ENCODE measurements at regions not wholly inside any gene's neighbourhood (a gene's known extent, or its start where the extent isn't known, plus 50 kb on each side); places are given as distances from the start of the nearest gene placed in this dataset.
"Not testable (repeated sequence)": the region's sequence is repeated elsewhere in the genome, so short reads cannot be mapped to it uniquely, and the experiment has no call there.

- H4K20me1 ChIP-seq (ENCODE audit: insufficient read depth, low read length, poor library complexity, severe bottlenecking), result no peaks in the 10 kb centered on the region
- H3K36me3 ChIP-seq (ENCODE audit: insufficient read depth, low read length), result no peaks in the 10 kb centered on the region
- H3K4me3 ChIP-seq (ENCODE audit: low read length, poor library complexity, severe bottlenecking), result no peak overlapping the region
These were observed 547.1 kb downstream of the RAB38 start for GRCh38 chr11:87628026-87628580.

GRCh38 chr11:87623531-87624365, 551.5 kb downstream of the RAB38 start:
- H3K36me3 ChIP-seq (ENCODE audit: insufficient read depth, low read length); H3K4me2 ChIP-seq (ENCODE audit: low read depth, low read length, poor library complexity, severe bottlenecking); H2AFZ ChIP-seq (ENCODE audit: low read length); H3K9me3 ChIP-seq (ENCODE audit: insufficient read depth, low read depth, low read length); H3K4me3 ChIP-seq (ENCODE audit: low read length, poor library complexity, severe bottlenecking); H3K27me3 ChIP-seq (ENCODE audit: insufficient read depth, low read length, poor library complexity, severe bottlenecking); H3K4me1 ChIP-seq (ENCODE audit: insufficient read depth, low read length, poor library complexity, severe bottlenecking); H3K9ac ChIP-seq (ENCODE audit: low read depth, low read length, poor library complexity, severe bottlenecking); H4K20me1 ChIP-seq (ENCODE audit: insufficient read depth, low read length, poor library complexity, severe bottlenecking); H3K79me2 ChIP-seq (ENCODE audit: insufficient read depth, low read length); H3F3A ChIP-seq (ENCODE audit: low read depth); H3K9me2 ChIP-seq (replicated peaks; ENCODE audit: low read depth, low read length): not testable (repeated sequence)

More at GRCh38 chr11:87628026-87628580, 547.1 kb downstream of the RAB38 start:
- H3K27me3 ChIP-seq (ENCODE audit: insufficient read depth, low read length, poor library complexity, severe bottlenecking), result no peaks in the 10 kb centered on the region
- no peak overlapping the region for H3K9ac ChIP-seq (ENCODE audit: low read depth, low read length, poor library complexity, severe bottlenecking)
- no peaks in the 10 kb centered on the region for H3K4me1 ChIP-seq (ENCODE audit: insufficient read depth, low read length, poor library complexity, severe bottlenecking)
- H3K79me2 ChIP-seq (ENCODE audit: insufficient read depth, low read length), result no peaks in the 10 kb centered on the region
- no peaks in the 10 kb centered on the region for H3K9me2 ChIP-seq (replicated peaks; ENCODE audit: low read depth, low read length)
- no peak overlapping the region for H2AFZ ChIP-seq (ENCODE audit: low read length)
- TF ChIP-seq EZH2phosphoT487 (IDR thresholded peaks at IDR 0.05; ENCODE audit: borderline replicate concordance), result no peak
- TF ChIP-seq CTCF (conservative IDR thresholded peaks at IDR 0.05; ENCODE audit: low read length), result no peak
- H3K4me2 ChIP-seq (ENCODE audit: low read depth, low read length, poor library complexity, severe bottlenecking), result no peak overlapping the region
- no peaks in the 10 kb centered on the region for H3F3A ChIP-seq (ENCODE audit: low read depth)
- H3K9me3 ChIP-seq (ENCODE audit: insufficient read depth, low read depth, low read length), result no peaks in the 10 kb centered on the region

GRCh38 chr11:87616511-87616910, 558.7 kb downstream of the RAB38 start:
- no peak overlapping the region for H3K4me3 ChIP-seq (ENCODE audit: low read length, poor library complexity, severe bottlenecking)
- no peaks in the 10 kb centered on the region for H4K20me1 ChIP-seq (ENCODE audit: insufficient read depth, low read length, poor library complexity, severe bottlenecking)
- H3K4me1 ChIP-seq (ENCODE audit: insufficient read depth, low read length, poor library complexity, severe bottlenecking), result no peaks in the 10 kb centered on the region
- H3K27me3 ChIP-seq (ENCODE audit: insufficient read depth, low read length, poor library complexity, severe bottlenecking), result no peaks in the 10 kb centered on the region
- H3K36me3 ChIP-seq (ENCODE audit: insufficient read depth, low read length), result no peaks in the 10 kb centered on the region
- no peak overlapping the region for H2AFZ ChIP-seq (ENCODE audit: low read length)
- H3F3A ChIP-seq (ENCODE audit: low read depth), result no peaks in the 10 kb centered on the region
- TF ChIP-seq CTCF (conservative IDR thresholded peaks at IDR 0.05; ENCODE audit: low read length) (no peak), EZH2phosphoT487 (IDR thresholded peaks at IDR 0.05; ENCODE audit: borderline replicate concordance) (no peak)
- no peaks in the 10 kb centered on the region for H3K9me2 ChIP-seq (replicated peaks; ENCODE audit: low read depth, low read length)
- H3K79me2 ChIP-seq (ENCODE audit: insufficient read depth, low read length), result no peaks in the 10 kb centered on the region
- H3K4me2 ChIP-seq (ENCODE audit: low read depth, low read length, poor library complexity, severe bottlenecking), result no peak overlapping the region
- no peaks in the 10 kb centered on the region for H3K9me3 ChIP-seq (ENCODE audit: insufficient read depth, low read depth, low read length)
- no peak overlapping the region for H3K9ac ChIP-seq (ENCODE audit: low read depth, low read length, poor library complexity, severe bottlenecking)
